ENCODE measurements at regions not wholly inside any gene's neighbourhood (a gene's known extent, or its start where the extent isn't known, plus 50 kb on each side); places are given as distances from the start of the nearest gene placed in this dataset.

DNA sequence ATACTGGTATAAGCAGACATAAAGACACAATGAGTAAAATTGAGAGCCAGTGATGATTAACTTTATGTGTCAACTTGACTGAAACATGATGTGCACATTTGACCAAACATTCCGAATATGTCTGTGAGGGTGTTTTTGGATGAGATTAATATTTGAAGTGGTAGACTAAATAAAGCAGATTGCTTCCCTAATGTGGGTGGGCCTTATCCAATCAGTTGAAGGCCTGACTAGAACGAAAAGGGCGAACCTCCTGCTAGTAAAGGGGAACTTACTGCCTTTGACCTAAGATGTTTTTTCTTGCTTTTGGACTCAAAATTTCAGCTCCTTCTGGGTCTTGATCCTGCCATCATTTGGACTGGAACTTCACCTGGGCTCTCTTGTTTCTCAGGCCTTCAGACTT lies 1387.7 kb upstream of the CDH6 start:
- Mint-ChIP-seq H3K9me3 (peaks cover 8 to 31% of the 10 kb centered on the region in 2 donors), H3K4me1 (no peaks in the 10 kb centered on the region), H3K4me3 (no peak overlapping the region), H3K36me3 (no peaks in the 10 kb centered on the region), H3K27ac (no peak overlapping the region), H3K27me3 (ENCODE audit: low read depth in 2 of 2) (no peaks in the 10 kb centered on the region)
- no peak for ATAC-seq
- intact Hi-C loops (cut with micrococcal nuclease), result no loop called here
- Histone ChIP-seq H3K27me3 (ENCODE audit: control insufficient read depth, insufficient read depth, low read length) (no peaks in the 10 kb centered on the region), H3K27ac (ENCODE audit: low read length) (no peak overlapping the region), H3K4me3 (ENCODE audit: low read length) (no peak overlapping the region), H3K36me3 (ENCODE audit: control insufficient read depth, insufficient read depth, low read length) (no peaks in the 10 kb centered on the region), H3K4me1 (ENCODE audit: control insufficient read depth, insufficient read depth, low read length) (no peaks in the 10 kb centered on the region), H3K9me3 (ENCODE audit: control insufficient read depth, insufficient read depth, low read length) (peaks cover 6% of the 10 kb centered on the region)
- TF ChIP-seq, protein P1, sequence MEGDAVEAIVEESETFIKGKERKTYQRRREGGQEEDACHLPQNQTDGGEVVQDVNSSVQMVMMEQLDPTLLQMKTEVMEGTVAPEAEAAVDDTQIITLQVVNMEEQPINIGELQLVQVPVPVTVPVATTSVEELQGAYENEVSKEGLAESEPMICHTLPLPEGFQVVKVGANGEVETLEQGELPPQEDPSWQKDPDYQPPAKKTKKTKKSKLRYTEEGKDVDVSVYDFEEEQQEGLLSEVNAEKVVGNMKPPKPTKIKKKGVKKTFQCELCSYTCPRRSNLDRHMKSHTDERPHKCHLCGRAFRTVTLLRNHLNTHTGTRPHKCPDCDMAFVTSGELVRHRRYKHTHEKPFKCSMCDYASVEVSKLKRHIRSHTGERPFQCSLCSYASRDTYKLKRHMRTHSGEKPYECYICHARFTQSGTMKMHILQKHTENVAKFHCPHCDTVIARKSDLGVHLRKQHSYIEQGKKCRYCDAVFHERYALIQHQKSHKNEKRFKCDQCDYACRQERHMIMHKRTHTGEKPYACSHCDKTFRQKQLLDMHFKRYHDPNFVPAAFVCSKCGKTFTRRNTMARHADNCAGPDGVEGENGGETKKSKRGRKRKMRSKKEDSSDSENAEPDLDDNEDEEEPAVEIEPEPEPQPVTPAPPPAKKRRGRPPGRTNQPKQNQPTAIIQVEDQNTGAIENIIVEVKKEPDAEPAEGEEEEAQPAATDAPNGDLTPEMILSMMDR (IDR thresholded peaks at IDR 0.05), result no peak
- 92% methylated on average over 3 of the region's 3 CpGs for WGBS (ENCODE audit: insufficient coverage)
- DNase-seq, result no peak

DNA sequence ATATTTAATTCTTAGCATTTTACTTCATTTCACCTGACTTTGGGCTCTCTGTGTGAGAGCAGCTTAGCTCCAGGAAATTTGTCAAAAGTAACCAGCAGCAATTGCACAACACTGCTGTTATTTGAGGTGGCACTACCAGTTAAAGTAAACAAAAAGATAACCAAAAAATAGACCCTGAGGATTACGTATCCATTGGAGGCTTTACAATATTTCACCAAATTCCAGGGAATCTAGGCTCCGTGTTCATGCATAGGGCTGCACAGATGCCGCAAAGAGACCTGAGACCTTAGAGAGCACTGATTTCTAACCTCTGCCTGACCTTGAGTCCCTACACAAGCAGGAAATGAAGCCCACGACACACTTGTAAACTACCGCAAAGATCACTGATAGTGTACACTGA lies 1392.7 kb upstream of the CDH6 start:
- H3K9me3 Mint-ChIP-seq, result peaks cover 8 to 19% of the 10 kb centered on the region in 2 donors
- TF ChIP-seq, protein P1 (IDR thresholded peaks at IDR 0.05), result no peak
- intact Hi-C loops (cut with micrococcal nuclease), result no loop called here
- H3K4me1 Mint-ChIP-seq, result no peaks in the 10 kb centered on the region
- DNase-seq (no peak), ATAC-seq (no peak)
- 74% methylated on average over 5 of the region's 5 CpGs for WGBS (ENCODE audit: insufficient coverage)
- Histone ChIP-seq H3K4me3 (ENCODE audit: low read length) (no peak overlapping the region), H3K4me1 (ENCODE audit: control insufficient read depth, insufficient read depth, low read length) (no peaks in the 10 kb centered on the region), H3K27me3 (ENCODE audit: control insufficient read depth, insufficient read depth, low read length) (no peaks in the 10 kb centered on the region), H3K27ac (ENCODE audit: low read length) (no peak overlapping the region), H3K36me3 (ENCODE audit: control insufficient read depth, insufficient read depth, low read length) (no peaks in the 10 kb centered on the region), H3K9me3 (ENCODE audit: control insufficient read depth, insufficient read depth, low read length) (peaks cover 8% of the 10 kb centered on the region)
- H3K36me3 Mint-ChIP-seq, result no peaks in the 10 kb centered on the region
- no peak overlapping the region for H3K4me3 Mint-ChIP-seq
- H3K27me3 Mint-ChIP-seq (ENCODE audit: low read depth in 2 of 2), result no peaks in the 10 kb centered on the region
- H3K27ac Mint-ChIP-seq, result no peak overlapping the region

DNA sequence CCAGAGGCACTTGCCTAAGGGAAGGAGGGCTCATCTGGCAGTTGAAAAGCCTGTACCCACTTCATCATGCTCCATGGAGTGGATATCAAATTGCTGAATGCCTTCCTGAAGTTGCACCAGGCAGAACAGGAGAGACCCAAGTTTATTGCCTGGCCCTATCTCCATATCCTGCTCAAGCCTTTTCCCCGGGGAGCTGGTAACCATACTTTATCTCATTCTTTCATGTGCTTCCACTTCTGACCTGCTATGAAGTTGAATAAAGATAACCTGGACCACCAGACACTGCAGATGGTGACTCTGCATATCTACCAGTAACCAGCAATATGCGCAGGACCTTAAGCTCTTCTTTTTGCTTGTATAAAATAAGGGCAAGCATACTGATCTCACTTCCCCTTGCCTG lies 1397.5 kb upstream of the CDH6 start:
- no peak overlapping the region for H3K4me3 ChIP-seq (ENCODE audit: low read length)
- H3K36me3 ChIP-seq (ENCODE audit: control insufficient read depth, insufficient read depth, low read length), result no peaks in the 10 kb centered on the region
- no peak overlapping the region for H3K27ac Mint-ChIP-seq
- intact Hi-C loops (cut with micrococcal nuclease), result no loop called here
- H3K27ac ChIP-seq (ENCODE audit: low read length), result no peak overlapping the region
- no peaks in the 10 kb centered on the region for H3K27me3 Mint-ChIP-seq (ENCODE audit: low read depth in 2 of 2)
- ATAC-seq (no peak), DNase-seq (no peak)
- no peaks in the 10 kb centered on the region for H3K36me3 Mint-ChIP-seq
- WGBS (ENCODE audit: insufficient coverage), result 47% methylated on average over 2 of the region's 2 CpGs
- peaks cover 5 to 9% of the 10 kb centered on the region in 2 donors for H3K9me3 Mint-ChIP-seq
- H3K9me3 ChIP-seq (ENCODE audit: control insufficient read depth, insufficient read depth, low read length), result peaks cover 8% of the 10 kb centered on the region
- no peaks in the 10 kb centered on the region for H3K4me1 ChIP-seq (ENCODE audit: control insufficient read depth, insufficient read depth, low read length)
- H3K4me1 Mint-ChIP-seq, result no peaks in the 10 kb centered on the region
- no peak overlapping the region for H3K4me3 Mint-ChIP-seq
- TF ChIP-seq, protein P1 (IDR thresholded peaks at IDR 0.05), result no peak
- H3K27me3 ChIP-seq (ENCODE audit: control insufficient read depth, insufficient read depth, low read length), result no peaks in the 10 kb centered on the region

DNA sequence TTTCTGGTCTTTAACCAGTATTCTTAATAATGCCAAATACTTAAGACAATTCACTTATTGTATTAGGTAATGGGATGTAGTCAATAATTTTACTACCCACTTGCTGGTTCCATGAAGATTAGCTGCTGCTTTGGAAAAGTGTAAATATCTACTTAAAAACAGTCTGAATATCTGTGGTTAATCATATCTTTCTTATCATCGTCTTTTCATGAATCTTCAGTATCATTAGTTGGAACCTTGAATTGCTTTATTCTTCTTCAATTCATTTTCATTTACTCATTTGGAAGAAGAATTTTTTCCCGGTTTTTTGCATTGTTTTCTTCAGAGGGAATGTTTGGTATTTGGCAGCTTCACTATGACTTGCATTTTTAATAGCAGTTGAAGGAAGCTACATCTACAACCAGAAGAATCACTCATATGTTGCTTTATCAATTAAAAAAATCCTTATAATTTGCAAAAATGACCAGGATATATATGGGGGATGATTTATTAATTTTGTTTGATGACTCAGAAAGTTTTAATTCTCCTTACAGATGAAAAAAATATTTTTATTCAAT lies 1398.3 kb upstream of the CDH6 start:
- intact Hi-C loops (cut with micrococcal nuclease), result no loop called here
- H3K9me3 ChIP-seq (ENCODE audit: control insufficient read depth, insufficient read depth, low read length), result peaks cover 4% of the 10 kb centered on the region
- Mint-ChIP-seq H3K27ac (no peak overlapping the region), H3K36me3 (no peaks in the 10 kb centered on the region), H3K4me3 (no peak overlapping the region), H3K4me1 (no peaks in the 10 kb centered on the region), H3K27me3 (ENCODE audit: low read depth in 2 of 2) (no peaks in the 10 kb centered on the region), H3K9me3 (peaks cover 3 to 4% of the 10 kb centered on the region in 2 donors)
- no peak overlapping the region for H3K27ac ChIP-seq (ENCODE audit: low read length)
- no peaks in the 10 kb centered on the region for H3K36me3 ChIP-seq (ENCODE audit: control insufficient read depth, insufficient read depth, low read length)
- no peaks in the 10 kb centered on the region for H3K27me3 ChIP-seq (ENCODE audit: control insufficient read depth, insufficient read depth, low read length)
- no peaks in the 10 kb centered on the region for H3K4me1 ChIP-seq (ENCODE audit: control insufficient read depth, insufficient read depth, low read length)
- DNase-seq (no peak), ATAC-seq (no peak)
- TF ChIP-seq, protein P1 (IDR thresholded peaks at IDR 0.05), result no peak
- no CpG with 5 or more reads among the region's 2 CpGs for WGBS (ENCODE audit: insufficient coverage)
- no peak overlapping the region for H3K4me3 ChIP-seq (ENCODE audit: low read length)
